ENCODE measurements at regions not wholly inside any gene's neighbourhood (a gene's known extent, or its start where the extent isn't known, plus 50 kb on each side); places are given as distances from the start of the nearest gene placed in this dataset.

GRCh38 chr3:117927825-117928224 lies 1106.8 kb downstream of the IGSF11 start:
- WGBS: 86% methylated on average over 1 of the region's 1 CpG
- TF ChIP-seq POLR2AphosphoS5 (IDR thresholded peaks at IDR 0.05) (no peak), CTCF (IDR thresholded peaks at IDR 0.05) (no peak), POLR2A (IDR thresholded peaks at IDR 0.05) (no peak)
- no peak overlapping the region for H3K4me3 ChIP-seq
- no peaks in the 10 kb centered on the region for H3K27me3 ChIP-seq (replicated peaks; ENCODE audit: insufficient read depth)
- no peak overlapping the region for H3K27ac ChIP-seq
- intact Hi-C loops (cut with DNase I): no loop called here
- no peaks in the 10 kb centered on the region for H3K4me1 ChIP-seq (replicated peaks)
- no peaks in the 10 kb centered on the region for H3K36me3 ChIP-seq
- H3K9me3 ChIP-seq: no peaks in the 10 kb centered on the region
- DNase-seq (ENCODE audit: low spot score): no peak

GRCh38 chr3:117928836-117929235 lies 1105.8 kb downstream of the IGSF11 start:
- TF ChIP-seq POLR2A (IDR thresholded peaks at IDR 0.05) (no peak), POLR2AphosphoS5 (IDR thresholded peaks at IDR 0.05) (no peak), CTCF (IDR thresholded peaks at IDR 0.05) (no peak)
- no peak overlapping the region for H3K27ac ChIP-seq
- H3K27me3 ChIP-seq (replicated peaks; ENCODE audit: insufficient read depth): no peaks in the 10 kb centered on the region
- no peaks in the 10 kb centered on the region for H3K9me3 ChIP-seq
- no peak overlapping the region for H3K4me3 ChIP-seq
- intact Hi-C loops (cut with DNase I): no loop called here
- no peaks in the 10 kb centered on the region for H3K4me1 ChIP-seq (replicated peaks)
- DNase-seq (ENCODE audit: low spot score): no peak
- no peaks in the 10 kb centered on the region for H3K36me3 ChIP-seq

- Histone ChIP-seq H3K27me3 (replicated peaks; ENCODE audit: insufficient read depth) (no peaks in the 10 kb centered on the region), H3K9me3 (no peaks in the 10 kb centered on the region), H3K4me3 (no peak overlapping the region), H3K27ac (no peak overlapping the region), H3K4me1 (replicated peaks) (no peaks in the 10 kb centered on the region), H3K36me3 (no peaks in the 10 kb centered on the region)
- intact Hi-C loops (cut with DNase I): no loop called here
- DNase-seq (ENCODE audit: low spot score): no peak
- TF ChIP-seq POLR2A (IDR thresholded peaks at IDR 0.05): no peak
- no peak for TF ChIP-seq CTCF (IDR thresholded peaks at IDR 0.05)
- TF ChIP-seq POLR2AphosphoS5 (IDR thresholded peaks at IDR 0.05): no peak
These were observed 1102.2 kb downstream of the IGSF11 start for GRCh38 chr3:117932441-117932840.

GRCh38 chr3:117936159-117936558 lies 1098.5 kb downstream of the IGSF11 start:
- Histone ChIP-seq H3K27ac (no peak overlapping the region), H3K36me3 (no peaks in the 10 kb centered on the region), H3K4me1 (replicated peaks) (no peaks in the 10 kb centered on the region), H3K27me3 (replicated peaks; ENCODE audit: insufficient read depth) (no peaks in the 10 kb centered on the region), H3K9me3 (no peaks in the 10 kb centered on the region), H3K4me3 (no peak overlapping the region)
- DNase-seq (ENCODE audit: low spot score): no peak
- TF ChIP-seq CTCF (IDR thresholded peaks at IDR 0.05) (no peak), POLR2AphosphoS5 (IDR thresholded peaks at IDR 0.05) (no peak), POLR2A (IDR thresholded peaks at IDR 0.05) (no peak)
- WGBS: 91% methylated on average over 4 of the region's 4 CpGs
- intact Hi-C loops (cut with DNase I): no loop called here

- 88% methylated on average over 2 of the region's 2 CpGs for WGBS
- intact Hi-C loops (cut with DNase I): no loop called here
- no peaks in the 10 kb centered on the region for H3K9me3 ChIP-seq
- DNase-seq (ENCODE audit: low spot score): no peak
- H3K4me1 ChIP-seq (replicated peaks): no peaks in the 10 kb centered on the region
- H3K27ac ChIP-seq: no peak overlapping the region
- H3K36me3 ChIP-seq: no peaks in the 10 kb centered on the region
- no peaks in the 10 kb centered on the region for H3K27me3 ChIP-seq (replicated peaks; ENCODE audit: insufficient read depth)
- TF ChIP-seq POLR2A (IDR thresholded peaks at IDR 0.05) (no peak), POLR2AphosphoS5 (IDR thresholded peaks at IDR 0.05) (no peak), CTCF (IDR thresholded peaks at IDR 0.05) (no peak)
- H3K4me3 ChIP-seq: no peak overlapping the region
These were observed 1095.7 kb downstream of the IGSF11 start for GRCh38 chr3:117938974-117939373.

Data from prostate gland (tissue), 2 donors.